ENCODE measurements at regions not wholly inside any gene's neighbourhood (a gene's known extent, or its start where the extent isn't known, plus 50 kb on each side); places are given as distances from the start of the nearest gene placed in this dataset.

GRCh38 chr5:81808106-81808505 lies 57.2 kb upstream of the SSBP2 start:
- TF ChIP-seq, protein P1, sequence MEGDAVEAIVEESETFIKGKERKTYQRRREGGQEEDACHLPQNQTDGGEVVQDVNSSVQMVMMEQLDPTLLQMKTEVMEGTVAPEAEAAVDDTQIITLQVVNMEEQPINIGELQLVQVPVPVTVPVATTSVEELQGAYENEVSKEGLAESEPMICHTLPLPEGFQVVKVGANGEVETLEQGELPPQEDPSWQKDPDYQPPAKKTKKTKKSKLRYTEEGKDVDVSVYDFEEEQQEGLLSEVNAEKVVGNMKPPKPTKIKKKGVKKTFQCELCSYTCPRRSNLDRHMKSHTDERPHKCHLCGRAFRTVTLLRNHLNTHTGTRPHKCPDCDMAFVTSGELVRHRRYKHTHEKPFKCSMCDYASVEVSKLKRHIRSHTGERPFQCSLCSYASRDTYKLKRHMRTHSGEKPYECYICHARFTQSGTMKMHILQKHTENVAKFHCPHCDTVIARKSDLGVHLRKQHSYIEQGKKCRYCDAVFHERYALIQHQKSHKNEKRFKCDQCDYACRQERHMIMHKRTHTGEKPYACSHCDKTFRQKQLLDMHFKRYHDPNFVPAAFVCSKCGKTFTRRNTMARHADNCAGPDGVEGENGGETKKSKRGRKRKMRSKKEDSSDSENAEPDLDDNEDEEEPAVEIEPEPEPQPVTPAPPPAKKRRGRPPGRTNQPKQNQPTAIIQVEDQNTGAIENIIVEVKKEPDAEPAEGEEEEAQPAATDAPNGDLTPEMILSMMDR (optimal IDR thresholded peaks at IDR 0.05 in 1 of 3, IDR thresholded peaks at IDR 0.05 in 1 of 3, conservative IDR thresholded peaks at IDR 0.05 in 1 of 3; ENCODE audit: extremely low read depth in 1 of 3, insufficient read depth in 2 of 3, low read length in 3 of 3) = no peak
- TF ChIP-seq EZH2 (IDR thresholded peaks at IDR 0.05; ENCODE audit: low read length) = no peak
